Natural killer cell (primary cell): ENCODE measurements at regions not wholly inside any gene's neighbourhood (a gene's known extent, or its start where the extent isn't known, plus 50 kb on each side); places are given as distances from the start of the nearest gene placed in this dataset.

Experiments used
- ATAC-seq, 3 donors: fragments of 150-1000 bp in 2 of 3; fragments of 200-7000 bp in 1 of 3; cut with Tn5 transposase; 1 replicate in 1 of 3; 2 replicates in 2 of 3; pipeline ENCODE4 v1.10.0; 2021; ENCODE audit warnings: mild to moderate bottlenecking in 2 of 3, moderate library complexity in 2 of 3
- DNase-seq, 2 donors: peaks; one replicate each; pipeline versions ENCODE4 v3.0.0 to v3.0.0-alpha.2; 2013 to 2021; ENCODE audit warnings: mixed read lengths in 1 of 2
- H3K27ac ChIP-seq: one replicate; pipeline ENCODE4 v1.5.1; 2013; ENCODE audit warnings: mild to moderate bottlenecking, low read length
- H3K27me3 ChIP-seq: one replicate; pipeline ENCODE4 v1.6.1; 2013; ENCODE audit warnings: low read length; ENCODE audit not compliant: control insufficient read depth, insufficient read depth
- H3K36me3 ChIP-seq: one replicate; pipeline ENCODE4 v1.6.1; 2013; ENCODE audit warnings: low read length; ENCODE audit not compliant: control insufficient read depth, insufficient read depth
- H3K4me1 ChIP-seq: one replicate; pipeline ENCODE4 v1.6.1; 2013; ENCODE audit warnings: low read length; ENCODE audit not compliant: control insufficient read depth, insufficient read depth
- H3K4me3 ChIP-seq: one replicate; pipeline ENCODE4 v1.5.1; 2013; ENCODE audit warnings: low read length
- H3K9me3 ChIP-seq: one replicate; pipeline ENCODE4 v1.6.1; 2013; ENCODE audit warnings: low read length; ENCODE audit not compliant: control insufficient read depth, insufficient read depth
- H3K27ac Mint-ChIP-seq, 2 donors: one replicate each; pipeline ENCODE4 v1.8.0; 2022; ENCODE audit warnings: mild to moderate bottlenecking in 2 of 2, mixed read lengths in 2 of 2, moderate library complexity in 1 of 2
- H3K27me3 Mint-ChIP-seq, 2 donors: one replicate each; pipeline ENCODE4 v1.8.0; 2022; ENCODE audit warnings: low read depth in 2 of 2, mixed read lengths in 2 of 2
- H3K36me3 Mint-ChIP-seq: one replicate; pipeline ENCODE4 v1.8.0; 2022; ENCODE audit warnings: mixed read lengths
- H3K4me1 Mint-ChIP-seq, 2 donors: one replicate each; pipeline ENCODE4 v1.8.0; 2022; ENCODE audit warnings: mixed read lengths in 2 of 2
- H3K4me3 Mint-ChIP-seq: one replicate; pipeline ENCODE4 v1.8.0; 2022; ENCODE audit warnings: mild to moderate bottlenecking, moderate library complexity, mixed read lengths
- H3K9me3 Mint-ChIP-seq, 2 donors: one replicate each; pipeline ENCODE4 v1.8.0; 2022; ENCODE audit warnings: mixed read lengths in 2 of 2
- WGBS: methylation state at CpG from one replicate; pipeline ENCODE4 v1.1.7; 2013; ENCODE audit warnings: missing lambda C conversion rate; ENCODE audit not compliant: insufficient coverage; 5-methylcytosine and 5-hydroxymethylcytosine counted together
- intact Hi-C: fragments of 100-400 bp; cut with micrococcal nuclease; formaldehyde crosslinking; loops from one replicate; pipeline ENCODE4 v1.14.2; 2022
- TF ChIP-seq, protein P1 (sequence below): fragments of 200-600 bp; IDR thresholded peaks from one replicate; pipeline ENCODE4 v1.8.0; 2022; ENCODE audit warnings: antibody characterized with exemption

DNA sequence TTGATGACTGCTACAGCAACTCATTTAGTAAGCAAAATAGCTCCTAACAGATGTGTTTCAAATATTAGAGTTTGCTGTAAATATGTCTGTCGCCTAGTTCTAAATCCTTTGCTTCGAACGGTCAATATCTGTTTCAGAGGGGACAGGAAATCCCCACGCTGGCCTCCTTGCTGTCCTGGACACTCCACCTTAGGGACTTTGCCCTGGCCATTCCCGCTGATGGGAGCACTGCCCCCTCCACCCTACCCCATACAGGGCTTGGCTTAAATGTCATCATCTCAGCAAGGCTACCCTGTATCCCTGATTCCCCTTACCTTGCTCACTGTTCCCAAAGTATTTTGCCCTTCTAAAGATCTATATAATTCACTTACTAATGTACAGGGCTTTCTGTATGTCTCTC, 86.1 kb upstream of the HIVEP3 start:
- no peaks in the 10 kb centered on the region for H3K27me3 Mint-ChIP-seq
- 97% methylated on average over 5 of the region's 5 CpGs for WGBS
- no peaks in the 10 kb centered on the region for H3K27me3 ChIP-seq
- TF ChIP-seq, protein P1, sequence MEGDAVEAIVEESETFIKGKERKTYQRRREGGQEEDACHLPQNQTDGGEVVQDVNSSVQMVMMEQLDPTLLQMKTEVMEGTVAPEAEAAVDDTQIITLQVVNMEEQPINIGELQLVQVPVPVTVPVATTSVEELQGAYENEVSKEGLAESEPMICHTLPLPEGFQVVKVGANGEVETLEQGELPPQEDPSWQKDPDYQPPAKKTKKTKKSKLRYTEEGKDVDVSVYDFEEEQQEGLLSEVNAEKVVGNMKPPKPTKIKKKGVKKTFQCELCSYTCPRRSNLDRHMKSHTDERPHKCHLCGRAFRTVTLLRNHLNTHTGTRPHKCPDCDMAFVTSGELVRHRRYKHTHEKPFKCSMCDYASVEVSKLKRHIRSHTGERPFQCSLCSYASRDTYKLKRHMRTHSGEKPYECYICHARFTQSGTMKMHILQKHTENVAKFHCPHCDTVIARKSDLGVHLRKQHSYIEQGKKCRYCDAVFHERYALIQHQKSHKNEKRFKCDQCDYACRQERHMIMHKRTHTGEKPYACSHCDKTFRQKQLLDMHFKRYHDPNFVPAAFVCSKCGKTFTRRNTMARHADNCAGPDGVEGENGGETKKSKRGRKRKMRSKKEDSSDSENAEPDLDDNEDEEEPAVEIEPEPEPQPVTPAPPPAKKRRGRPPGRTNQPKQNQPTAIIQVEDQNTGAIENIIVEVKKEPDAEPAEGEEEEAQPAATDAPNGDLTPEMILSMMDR: no peak
- H3K36me3 Mint-ChIP-seq: no peaks in the 10 kb centered on the region
- H3K9me3 Mint-ChIP-seq: no peaks in the 10 kb centered on the region
- no peak overlapping the region for H3K4me3 ChIP-seq
- no peaks in the 10 kb centered on the region for H3K36me3 ChIP-seq
- H3K4me3 Mint-ChIP-seq: no peak overlapping the region
- intact Hi-C loops: no loop called here
- no peaks in the 10 kb centered on the region for H3K4me1 ChIP-seq
- no peak overlapping the region for H3K27ac ChIP-seq
- no peak overlapping the region for H3K27ac Mint-ChIP-seq
- peaks cover 45 to 55% of the 10 kb centered on the region in 2 donors for H3K4me1 Mint-ChIP-seq
- H3K9me3 ChIP-seq: no peaks in the 10 kb centered on the region
- ATAC-seq (no peak), DNase-seq (no peak)

DNA sequence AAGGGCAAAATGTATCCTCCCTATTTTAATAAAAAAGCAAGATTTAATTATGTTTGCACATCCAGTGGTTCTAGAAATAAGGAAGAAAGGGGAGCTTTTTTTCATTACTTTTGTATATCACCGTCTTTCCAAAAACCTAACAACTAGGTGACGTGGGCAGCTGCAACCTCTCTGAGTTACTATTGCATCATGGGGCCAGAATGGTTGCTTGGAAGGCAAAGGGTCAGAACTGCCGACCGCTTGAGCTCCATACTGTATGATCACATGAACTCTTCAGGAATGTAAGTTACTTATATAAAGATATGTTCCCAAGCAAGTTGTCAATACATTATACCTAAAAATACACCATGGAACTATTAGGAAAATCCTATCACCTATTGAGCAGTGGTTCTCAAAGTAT, 85.6 kb upstream of the HIVEP3 start:
- TF ChIP-seq, protein P1: no peak
- Histone ChIP-seq H3K4me3 (no peak overlapping the region), H3K9me3 (no peaks in the 10 kb centered on the region), H3K4me1 (no peaks in the 10 kb centered on the region), H3K27me3 (no peaks in the 10 kb centered on the region), H3K27ac (no peak overlapping the region), H3K36me3 (no peaks in the 10 kb centered on the region)
- no peaks in the 10 kb centered on the region for H3K27me3 Mint-ChIP-seq
- no peaks in the 10 kb centered on the region for H3K9me3 Mint-ChIP-seq
- H3K36me3 Mint-ChIP-seq: no peaks in the 10 kb centered on the region
- DNase-seq: no peak
- H3K27ac Mint-ChIP-seq: no peak overlapping the region
- 100% methylated on average over 1 of the region's 4 CpGs for WGBS
- no peak overlapping the region for H3K4me3 Mint-ChIP-seq
- no peak for ATAC-seq
- intact Hi-C loops: no loop called here
- H3K4me1 Mint-ChIP-seq: peaks cover 40 to 53% of the 10 kb centered on the region in 2 donors

DNA sequence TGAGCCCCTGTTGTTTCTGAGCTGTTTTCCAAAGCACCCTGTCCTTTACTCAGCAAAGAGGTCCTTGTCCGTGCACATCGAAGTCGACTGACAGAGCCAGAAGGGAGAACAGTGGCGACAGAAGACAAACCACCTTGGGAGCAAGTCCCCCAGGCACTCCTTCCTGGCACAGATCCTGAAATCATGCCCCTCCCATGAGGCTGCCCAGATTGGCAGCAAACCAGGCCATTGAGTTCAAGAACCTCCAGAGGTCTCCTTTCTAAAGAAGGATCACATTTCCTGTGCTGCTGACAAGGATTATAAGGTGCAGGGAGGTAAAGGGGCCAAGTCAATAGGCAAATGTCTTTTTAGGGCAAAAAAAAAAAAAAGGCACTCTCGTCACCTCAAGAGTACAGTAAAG, 84.7 kb upstream of the HIVEP3 start:
- H3K27ac ChIP-seq: no peak overlapping the region
- no peak overlapping the region for H3K4me3 ChIP-seq
- Mint-ChIP-seq H3K4me1 (peaks cover 31 to 47% of the 10 kb centered on the region in 2 donors), H3K27ac (no peak overlapping the region), H3K36me3 (no peaks in the 10 kb centered on the region), H3K4me3 (no peak overlapping the region), H3K9me3 (no peaks in the 10 kb centered on the region), H3K27me3 (no peaks in the 10 kb centered on the region)
- no peaks in the 10 kb centered on the region for H3K9me3 ChIP-seq
- no peaks in the 10 kb centered on the region for H3K4me1 ChIP-seq
- 94% methylated on average over 5 of the region's 5 CpGs for WGBS
- intact Hi-C loops: no loop called here
- TF ChIP-seq, protein P1: no peak
- no peaks in the 10 kb centered on the region for H3K36me3 ChIP-seq
- ATAC-seq: no peak
- H3K27me3 ChIP-seq: no peaks in the 10 kb centered on the region
- DNase-seq: no peak

DNA sequence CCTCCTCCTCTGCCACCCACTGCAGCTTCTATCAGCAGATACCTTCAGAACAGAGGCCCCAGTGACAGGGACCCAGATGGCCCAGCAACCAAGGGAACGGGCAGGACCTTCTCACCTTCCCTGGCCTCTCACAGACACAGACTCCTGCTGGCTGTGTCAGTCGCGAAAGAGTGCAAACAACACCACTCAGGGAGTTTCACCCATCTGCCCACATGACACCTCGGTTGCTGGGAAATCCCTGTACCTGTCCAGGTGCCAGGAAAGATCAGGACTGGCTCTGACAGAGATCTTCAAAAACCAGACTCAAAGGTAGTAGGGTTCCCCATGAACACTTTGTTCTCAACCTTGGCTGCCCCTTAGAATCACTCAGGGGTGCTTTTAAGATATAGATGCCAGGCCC, 83.5 kb upstream of the HIVEP3 start:
- no peaks in the 10 kb centered on the region for H3K9me3 Mint-ChIP-seq
- peaks cover under 1% of the 10 kb centered on the region for H3K4me1 ChIP-seq
- no peaks in the 10 kb centered on the region for H3K27me3 ChIP-seq
- no peak overlapping the region for H3K27ac Mint-ChIP-seq
- H3K36me3 Mint-ChIP-seq: no peaks in the 10 kb centered on the region
- DNase-seq (no peak), ATAC-seq (no peak)
- no peak overlapping the region for H3K27ac ChIP-seq
- no peaks in the 10 kb centered on the region for H3K36me3 ChIP-seq
- TF ChIP-seq, protein P1: no peak
- H3K9me3 ChIP-seq: no peaks in the 10 kb centered on the region
- no peak overlapping the region for H3K4me3 Mint-ChIP-seq
- no peak overlapping the region for H3K4me3 ChIP-seq
- peaks cover 29 to 47% of the 10 kb centered on the region in 2 donors for H3K4me1 Mint-ChIP-seq
- WGBS: 83% methylated on average over 4 of the region's 4 CpGs
- intact Hi-C loops: no loop called here
- no peaks in the 10 kb centered on the region for H3K27me3 Mint-ChIP-seq
